22Rv1 (cell line): ENCODE measurements at regions not wholly inside any gene's neighbourhood (a gene's known extent, or its start where the extent isn't known, plus 50 kb on each side); places are given as distances from the start of the nearest gene placed in this dataset.

Source experiments
- CTCF ChIP-seq: fragments of 450-650 bp; IDR thresholded peaks from 2 replicates; pipeline ENCODE4 v1.5.1; 2017; ENCODE audit warnings: mild to moderate bottlenecking
- ZFX ChIP-seq: fragments of 450-650 bp; IDR thresholded peaks from 2 replicates; pipeline ENCODE4 v1.6.1; 2017; ENCODE audit warnings: antibody characterized with exemption, borderline replicate concordance

- TF ChIP-seq CTCF (no peak), ZFX (no peak)
Measured at GRCh38 chr20:5393218-5393870, 76.6 kb upstream of the PROKR2 start.
